Epithelial cell of prostate (primary cell): ENCODE measurements at regions not wholly inside any gene's neighbourhood (a gene's known extent, or its start where the extent isn't known, plus 50 kb on each side); places are given as distances from the start of the nearest gene placed in this dataset.
A peak's percentile ranks its signal among the peaks of the same experiment; 100 is the strongest.
"Not testable (repeated sequence)": the region's sequence is repeated elsewhere in the genome, so short reads cannot be mapped to it uniquely, and the experiment has no call there.

Source experiments
- DNase-seq: peaks from one replicate; pipeline ENCODE4 v3.0.0-alpha.2; 2011; ENCODE audit warnings: low read depth, low spot score
- H3K27ac ChIP-seq: fragments of 450-650 bp; 2 replicates; pipeline ENCODE4 v1.5.1; 2017; ENCODE audit warnings: mild to moderate bottlenecking

DNA sequence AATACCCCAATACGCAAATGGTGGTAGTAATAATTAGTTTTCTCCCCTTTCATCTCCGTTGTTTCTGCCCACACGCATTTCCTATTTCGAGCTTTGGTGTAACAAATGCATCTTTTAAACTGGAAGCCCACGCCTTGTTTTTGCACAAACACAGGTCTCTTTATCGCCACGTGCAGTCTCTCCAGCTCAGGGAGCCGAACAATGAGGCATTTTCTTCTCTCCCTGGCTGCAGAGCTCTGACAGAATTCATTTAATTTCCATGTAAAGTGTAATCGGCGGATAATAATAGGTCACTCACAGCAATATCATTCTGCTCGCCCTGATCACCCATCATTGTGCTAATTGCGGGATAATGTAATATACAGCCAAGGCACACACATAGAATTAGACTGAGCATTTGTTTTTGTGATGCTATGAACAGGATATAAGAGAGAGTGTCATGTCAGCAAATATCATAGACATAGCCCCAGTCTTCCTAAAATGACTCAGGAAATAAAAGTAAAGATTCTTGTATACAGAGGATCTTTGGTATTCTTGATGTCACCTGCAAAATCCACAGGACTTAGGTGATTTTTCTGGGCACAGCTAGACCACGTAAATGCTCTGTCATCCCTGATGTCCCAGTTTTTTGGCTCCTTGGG, 452.6 kb upstream of the CDH11 start:
- DNase-seq: no peak
- H3K27ac ChIP-seq: no peak overlapping the region

DNA sequence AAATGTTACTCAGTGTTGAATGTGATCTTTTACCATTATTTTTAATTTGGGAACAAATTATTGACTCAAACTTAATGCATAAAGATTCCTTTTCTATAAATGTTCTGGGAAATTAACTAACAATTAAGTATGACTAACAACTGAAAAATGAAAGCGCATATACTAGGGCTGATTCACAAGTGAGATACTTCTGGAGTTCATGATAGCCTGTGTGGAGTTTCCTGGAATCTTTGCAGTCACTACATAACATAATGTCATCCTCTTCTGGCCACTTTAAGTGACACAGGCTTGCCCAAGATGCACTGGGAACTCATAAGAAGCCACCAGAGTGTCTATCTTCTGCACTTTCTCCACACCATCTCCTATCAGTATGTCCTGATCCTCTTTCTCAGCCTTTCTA, 450.3 kb upstream of the CDH11 start:
- no peak overlapping the region for H3K27ac ChIP-seq
- peak; percentile 27 for DNase-seq

DNA sequence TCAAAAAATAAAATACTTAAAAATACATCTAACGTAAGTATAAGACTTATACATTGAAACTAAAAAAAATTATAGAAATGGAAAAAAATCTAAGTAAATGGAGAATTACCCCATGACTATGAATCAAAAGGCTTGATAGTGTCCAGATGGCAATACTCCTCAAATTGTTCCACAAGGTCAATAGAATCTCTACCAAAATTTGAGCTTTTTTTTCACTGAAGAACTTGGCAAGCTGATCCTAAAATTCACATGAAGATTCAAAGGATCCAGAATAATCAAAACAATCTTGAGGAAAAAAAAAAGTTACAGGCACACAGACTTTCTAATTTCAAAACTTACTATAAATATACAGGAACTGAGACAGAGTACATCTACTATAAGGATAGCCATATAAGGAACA, 448.4 kb upstream of the CDH11 start:
- DNase-seq: no peak

DNA sequence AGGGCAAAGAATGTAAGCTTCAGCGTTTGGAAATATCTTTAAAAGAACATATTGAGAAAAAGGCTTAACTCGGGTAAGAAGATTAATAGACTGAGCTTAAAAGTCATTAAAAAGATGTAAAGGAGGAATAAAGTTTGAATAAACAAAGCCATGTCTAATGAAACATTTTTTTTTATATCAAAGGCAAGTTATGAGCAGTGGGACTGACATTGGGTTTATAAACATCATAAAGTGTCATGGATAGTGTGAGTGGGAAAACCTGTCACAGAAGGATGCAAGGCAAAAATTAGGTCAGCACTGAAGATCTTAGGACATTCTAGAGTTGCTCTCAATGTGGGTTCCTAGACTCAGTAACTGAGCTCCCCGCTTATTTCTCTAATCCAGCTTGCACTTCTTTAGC, 438.0 kb upstream of the CDH11 start:
- DNase-seq: no peak
- no peak overlapping the region for H3K27ac ChIP-seq

More for the DNA sequence above, 448.4 kb upstream of the CDH11 start:
- no peak overlapping the region for H3K27ac ChIP-seq

DNA sequence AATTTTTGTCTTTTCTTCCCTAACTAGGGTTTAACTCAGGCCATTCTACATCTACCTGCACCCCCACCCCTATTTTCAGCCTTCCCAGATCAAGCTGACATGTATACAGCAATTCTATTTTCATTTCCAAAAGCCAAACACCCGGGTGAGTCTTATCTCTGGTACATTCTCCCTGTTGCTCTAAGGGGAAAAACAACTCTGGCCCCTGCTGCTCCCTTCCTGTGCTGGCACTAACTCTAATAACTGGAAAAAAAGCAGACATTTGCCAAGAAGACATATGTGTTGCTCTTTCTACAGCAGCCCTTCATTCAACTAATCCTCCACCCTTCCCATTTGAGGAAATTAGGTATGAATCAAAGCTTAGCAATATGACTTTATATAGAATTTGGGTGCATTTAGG, 427.8 kb upstream of the CDH11 start:
- DNase-seq, H3K27ac ChIP-seq: not testable (repeated sequence)

DNA sequence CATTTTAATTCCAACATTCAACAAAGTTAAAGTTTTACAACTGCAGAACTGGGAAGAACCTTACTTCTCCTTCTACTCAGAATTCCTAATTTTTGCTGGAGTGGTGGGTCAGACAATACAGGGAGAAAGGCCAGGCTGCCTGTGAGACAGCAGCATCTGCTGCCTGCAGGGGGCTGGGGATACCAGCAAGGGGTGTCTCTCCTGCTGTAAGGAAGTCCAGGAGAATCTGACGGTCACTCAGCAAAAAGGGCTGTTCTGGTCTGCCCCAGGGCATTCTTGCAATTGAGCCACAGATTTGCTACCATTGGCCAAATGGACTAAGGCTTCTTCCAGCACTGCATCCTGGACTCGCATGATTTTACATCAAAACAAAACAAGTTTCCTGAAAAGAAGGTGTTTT, 426.6 kb upstream of the CDH11 start:
- no peak overlapping the region for H3K27ac ChIP-seq
- DNase-seq: no peak

DNA sequence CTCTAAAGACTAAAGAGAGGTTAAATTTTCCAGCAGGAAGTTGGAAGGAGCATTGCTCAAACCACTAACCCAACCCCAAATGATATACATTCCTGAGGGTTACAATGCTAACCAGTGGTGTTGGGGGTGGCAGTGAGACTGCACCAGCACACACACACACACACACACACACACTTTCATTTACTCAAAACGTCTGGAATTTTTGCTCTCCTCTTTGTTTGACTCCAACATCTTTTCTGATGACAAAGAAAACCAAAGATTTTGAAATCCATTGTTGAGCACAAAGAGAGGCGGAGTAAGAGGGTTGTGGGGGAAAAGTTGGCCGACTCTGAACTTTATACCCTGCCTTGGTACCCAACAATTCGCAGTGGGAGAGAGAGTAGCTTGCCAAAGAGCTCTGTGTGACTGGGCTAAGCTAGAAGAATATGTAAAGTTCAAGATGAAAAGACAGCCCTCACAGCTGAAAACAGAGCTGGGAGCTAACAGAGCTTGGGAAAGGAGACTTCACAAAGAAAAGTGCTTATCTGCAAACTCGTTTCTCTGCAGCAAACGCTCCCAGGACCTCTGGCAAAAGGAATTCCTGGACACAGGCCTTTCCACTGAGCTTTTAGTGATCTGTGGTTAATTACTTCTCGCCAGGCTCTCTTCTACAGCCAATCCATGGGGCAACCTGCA, 426.0 kb upstream of the CDH11 start:
- DNase-seq: peak; percentile 33
- peak overlapping the region; percentile 9 for H3K27ac ChIP-seq

DNA sequence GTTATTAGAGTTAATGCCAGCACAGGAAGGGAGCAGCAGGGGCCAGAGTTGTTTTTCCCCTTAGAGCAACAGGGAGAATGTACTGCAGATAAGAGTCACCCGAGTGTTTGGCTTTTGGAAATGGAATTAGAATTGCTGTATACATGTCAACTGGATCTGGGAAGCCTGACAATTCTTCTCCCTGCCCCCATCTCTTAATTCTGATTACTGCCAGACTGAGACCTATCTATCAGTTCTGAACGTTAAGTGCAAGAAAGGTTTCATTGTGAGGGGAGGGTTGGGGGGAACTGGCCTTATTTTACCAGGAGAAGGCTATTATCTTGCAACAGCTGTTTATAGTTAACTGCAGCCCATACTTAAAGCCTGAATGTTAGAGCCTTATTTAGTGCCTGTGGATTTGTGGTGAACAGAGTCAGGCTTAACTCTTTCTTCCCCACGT, 424.5 kb upstream of the CDH11 start:
- H3K27ac ChIP-seq: no peak overlapping the region
- no peak for DNase-seq

DNA sequence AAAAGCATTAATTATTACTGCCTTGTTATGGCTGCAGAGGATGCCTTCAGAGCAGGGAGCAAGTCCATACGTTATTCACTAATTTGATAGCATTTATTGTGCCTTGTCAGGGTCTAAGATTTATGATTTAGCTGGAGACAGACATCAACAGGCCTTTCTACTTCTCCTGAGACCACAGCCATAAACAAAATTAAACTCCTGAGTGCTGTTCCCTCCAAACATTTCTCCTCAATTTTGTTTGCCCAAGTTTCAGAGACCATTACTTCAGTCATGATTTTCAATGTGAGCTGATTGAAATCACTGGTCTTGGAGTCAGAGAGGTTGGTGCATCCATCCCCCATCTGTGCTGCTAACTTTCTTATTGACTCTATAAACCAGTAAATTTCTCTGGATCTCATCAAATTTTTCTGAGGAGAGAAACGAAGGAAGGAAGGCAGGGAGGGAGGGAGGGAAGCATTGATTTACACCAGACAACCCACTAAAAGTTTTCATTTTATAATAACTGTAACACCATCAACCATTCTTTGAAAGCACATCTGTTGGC, 423.6 kb upstream of the CDH11 start:
- no peak overlapping the region for H3K27ac ChIP-seq
- DNase-seq: no peak

DNA sequence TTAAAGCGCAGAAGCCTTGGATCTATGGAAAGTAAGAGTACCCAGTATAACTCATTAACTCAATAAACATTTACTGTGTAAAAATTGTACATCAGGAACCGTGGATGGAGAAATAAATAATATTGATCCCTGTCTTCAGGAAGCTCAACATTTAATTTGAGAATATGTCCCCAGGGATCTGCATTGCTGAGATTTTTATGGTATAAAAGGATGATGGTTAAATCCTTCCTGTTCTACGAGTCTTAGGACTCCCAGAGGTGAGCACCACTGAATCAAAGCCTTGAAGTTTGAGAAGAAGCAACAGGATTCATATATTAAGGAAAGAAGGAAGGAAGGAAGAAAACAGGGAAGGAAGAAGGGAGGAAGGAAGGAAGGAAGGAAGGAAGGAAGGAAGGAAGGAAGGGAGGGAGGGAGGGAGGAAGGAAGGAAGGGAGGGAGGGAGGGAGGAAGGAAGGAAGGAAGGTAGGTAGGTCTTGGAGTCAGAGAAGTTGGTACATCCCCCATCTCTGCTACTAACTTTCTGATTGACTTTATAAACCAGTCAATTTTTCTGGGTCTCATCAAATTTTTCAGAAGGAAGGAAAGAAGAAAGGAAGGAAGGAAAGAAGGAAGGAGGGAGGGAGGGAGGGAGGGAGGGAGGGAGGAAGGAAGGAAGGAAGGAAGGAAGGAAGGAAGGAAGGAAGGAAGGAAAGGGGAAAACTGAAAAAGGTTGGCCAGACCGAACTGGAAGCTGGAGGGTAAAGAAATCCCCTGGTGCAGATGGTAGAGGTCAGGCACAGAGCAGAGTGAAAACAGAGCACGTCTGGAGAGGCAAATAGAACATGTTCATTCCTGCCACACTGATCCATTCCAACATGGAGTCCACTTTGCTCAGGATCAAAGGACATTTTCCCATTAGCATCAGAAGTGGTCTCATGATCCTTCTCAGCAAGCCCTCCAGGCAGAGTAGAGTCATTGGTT, 422.2 kb upstream of the CDH11 start:
- no peak for DNase-seq
- H3K27ac ChIP-seq: no peak overlapping the region

DNA sequence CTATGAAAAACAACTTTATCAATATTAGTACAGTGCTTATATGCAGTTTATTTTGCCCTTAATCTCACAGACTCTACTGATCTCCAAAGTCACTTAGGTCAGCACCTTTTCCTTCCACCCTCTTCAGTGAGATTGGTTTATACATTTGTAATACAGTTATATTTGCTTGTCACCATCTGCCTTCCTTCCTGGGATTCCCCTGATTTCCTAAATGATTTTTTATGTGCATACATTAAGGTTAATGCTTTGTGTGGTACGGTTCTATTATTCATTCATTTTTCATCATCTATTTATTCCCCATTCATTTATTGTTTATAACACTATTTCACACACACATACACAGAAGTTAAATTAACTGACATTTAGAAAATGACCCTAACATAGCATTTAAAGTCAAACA, 419.8 kb upstream of the CDH11 start:
- no peak overlapping the region for H3K27ac ChIP-seq
- DNase-seq: no peak

DNA sequence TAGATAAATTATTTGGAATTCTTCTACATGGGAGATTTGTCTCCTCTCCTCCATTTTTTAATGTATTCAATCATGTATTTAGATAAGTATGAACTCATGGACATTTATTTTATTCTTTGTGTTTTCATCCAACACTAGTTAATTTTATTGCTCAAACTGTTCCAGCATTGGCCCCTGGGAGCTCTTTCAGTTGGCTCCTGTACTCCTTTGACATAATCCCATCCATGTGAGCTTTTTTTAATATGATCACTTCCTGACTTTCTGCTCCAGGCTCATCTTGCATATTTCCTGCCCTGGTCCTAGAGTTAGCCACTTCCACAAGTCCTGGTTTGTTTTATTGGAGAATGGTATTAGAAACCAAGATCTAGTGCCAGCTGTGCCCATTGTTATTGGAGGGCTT, 419.0 kb upstream of the CDH11 start:
- no peak overlapping the region for H3K27ac ChIP-seq
- DNase-seq: no peak

DNA sequence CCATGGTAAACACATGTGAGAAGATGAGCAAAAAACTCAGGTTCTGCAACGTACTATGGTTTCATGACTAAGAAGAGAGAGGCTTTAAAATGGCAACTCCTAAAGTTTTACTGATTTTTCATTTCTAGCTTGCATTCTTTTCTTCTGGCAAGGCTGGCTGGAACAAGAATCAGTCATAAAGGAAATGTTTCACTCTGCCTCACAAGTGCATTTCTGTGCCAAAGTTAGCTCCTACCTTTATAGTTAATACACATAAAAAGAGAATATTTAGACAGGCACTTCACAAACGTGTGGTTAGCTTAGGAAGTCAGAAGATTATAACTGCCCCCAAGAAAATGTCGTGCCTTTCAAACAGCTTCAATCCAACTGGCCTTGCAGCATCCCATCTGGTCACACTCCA, 417.1 kb upstream of the CDH11 start:
- DNase-seq: no peak
- H3K27ac ChIP-seq: no peak overlapping the region

DNA sequence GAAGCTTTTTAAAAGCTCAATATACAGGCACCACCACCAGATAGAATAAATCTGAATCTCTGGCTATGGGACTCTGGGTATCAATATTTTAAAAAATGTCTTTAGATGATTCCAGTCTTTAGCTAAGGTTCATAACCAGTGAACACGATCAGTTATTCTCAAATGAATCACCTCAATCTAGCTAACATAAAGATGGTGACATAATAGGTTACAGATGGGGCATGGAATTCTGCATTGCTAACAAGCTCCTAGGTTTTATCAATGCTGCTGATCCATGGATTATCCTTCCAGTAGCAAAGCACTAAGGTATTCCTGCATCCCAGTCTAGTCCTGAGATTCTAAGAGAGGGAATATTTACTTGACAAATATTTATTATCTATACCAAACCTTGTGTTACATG, 415.5 kb upstream of the CDH11 start:
- H3K27ac ChIP-seq: no peak overlapping the region
- no peak for DNase-seq

DNA sequence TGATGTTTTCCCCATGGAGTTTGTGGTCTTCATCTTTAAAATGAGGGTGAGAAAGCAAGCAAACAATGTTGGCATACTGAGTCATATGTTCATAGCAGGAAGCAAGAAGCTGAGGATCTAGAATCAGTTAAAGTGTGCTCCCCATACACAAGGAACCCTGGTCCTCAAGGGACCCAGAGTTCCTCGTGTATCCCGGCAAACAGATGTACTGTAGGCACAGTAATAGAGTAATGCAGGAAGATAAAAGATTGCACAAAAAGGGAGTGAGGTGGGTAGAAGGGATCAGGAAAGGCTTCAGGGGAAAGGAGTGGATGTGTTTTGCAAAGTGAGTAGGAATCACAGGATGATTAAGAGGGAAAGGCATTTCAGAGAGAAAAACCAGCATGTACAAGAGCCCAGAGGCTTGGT, 412.3 kb upstream of the CDH11 start:
- DNase-seq: no peak
- peak overlapping the region; percentile 35 for H3K27ac ChIP-seq

DNA sequence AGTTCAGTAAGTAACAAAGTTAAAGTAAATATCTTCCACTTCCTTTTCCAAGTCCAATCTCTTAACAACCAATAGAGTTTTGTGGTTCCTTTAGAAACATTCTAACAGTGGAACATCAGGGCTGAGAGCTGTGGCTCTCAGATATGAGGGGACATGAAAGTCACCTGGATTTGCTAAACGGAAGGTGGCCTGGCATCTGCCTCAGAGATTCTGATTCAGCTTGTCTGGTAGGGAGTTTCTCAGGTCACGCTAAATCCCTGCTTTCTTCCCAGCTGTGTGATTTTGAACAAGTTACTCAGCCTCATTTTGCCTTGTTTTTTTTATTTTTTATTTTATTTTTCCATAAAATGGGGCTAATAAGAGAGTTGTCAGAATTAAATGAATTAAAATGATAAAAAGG, 411.0 kb upstream of the CDH11 start:
- H3K27ac ChIP-seq: no peak overlapping the region

DNA sequence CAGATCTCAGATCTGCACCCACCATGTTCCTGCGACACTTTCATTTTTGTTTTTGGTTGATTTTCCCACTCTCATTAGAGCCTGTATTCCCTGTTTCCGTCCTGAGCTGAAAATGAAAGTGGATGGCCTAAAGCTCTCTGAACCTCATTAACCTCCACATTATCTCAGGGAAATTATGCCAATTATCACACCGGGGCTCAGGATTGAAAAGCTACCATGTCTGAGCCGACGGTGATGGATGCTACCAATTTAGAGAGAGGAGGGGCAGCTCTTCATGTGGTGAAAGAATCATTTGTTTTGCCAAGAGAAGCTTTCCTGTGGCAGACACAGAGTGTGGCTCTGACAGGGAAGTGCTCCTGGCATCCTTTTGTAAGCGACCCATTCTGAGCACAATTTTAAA, 410.4 kb upstream of the CDH11 start:
- no peak for DNase-seq
- no peak overlapping the region for H3K27ac ChIP-seq

More for the DNA sequence above, 411.0 kb upstream of the CDH11 start:
- DNase-seq: no peak

DNA sequence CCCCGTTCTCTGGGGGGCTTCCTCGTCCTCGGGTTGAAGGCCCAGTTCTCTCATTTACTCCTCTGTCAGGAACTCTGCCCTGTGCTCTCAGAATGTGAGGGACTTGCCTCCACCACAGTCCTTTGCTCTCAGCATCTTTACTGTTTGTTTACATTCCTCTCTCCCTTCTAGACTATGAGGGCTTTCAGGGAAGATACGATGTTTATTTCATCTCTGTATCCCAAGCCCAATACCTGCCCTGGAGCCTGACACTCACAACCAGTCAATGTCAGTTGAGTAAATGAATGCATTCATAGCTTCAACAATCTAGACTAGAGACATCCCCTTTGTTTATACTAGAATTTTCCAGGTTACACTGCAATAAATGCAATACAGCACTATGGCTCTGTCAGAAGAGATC, 409.6 kb upstream of the CDH11 start:
- DNase-seq: no peak
- H3K27ac ChIP-seq: no peak overlapping the region

DNA sequence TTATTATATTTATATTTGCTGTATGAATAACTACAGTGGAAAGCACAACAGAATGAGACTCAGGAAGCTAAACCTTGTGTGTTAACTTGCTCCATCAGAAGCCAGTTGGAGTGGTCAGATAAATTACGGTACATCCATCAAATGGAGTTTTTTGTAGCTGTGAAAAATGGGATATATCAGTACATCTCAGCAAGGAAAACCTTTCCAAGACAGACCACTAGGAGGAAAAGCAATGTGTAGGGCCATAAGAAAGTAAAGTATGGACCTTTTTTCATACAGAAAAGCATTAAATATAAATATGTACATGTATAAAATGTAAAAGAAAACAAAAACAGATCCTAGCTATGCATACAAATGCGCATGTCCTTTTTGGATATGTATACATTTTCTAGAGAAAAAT, 403.8 kb upstream of the CDH11 start:
- DNase-seq: no peak
- H3K27ac ChIP-seq: no peak overlapping the region

DNA sequence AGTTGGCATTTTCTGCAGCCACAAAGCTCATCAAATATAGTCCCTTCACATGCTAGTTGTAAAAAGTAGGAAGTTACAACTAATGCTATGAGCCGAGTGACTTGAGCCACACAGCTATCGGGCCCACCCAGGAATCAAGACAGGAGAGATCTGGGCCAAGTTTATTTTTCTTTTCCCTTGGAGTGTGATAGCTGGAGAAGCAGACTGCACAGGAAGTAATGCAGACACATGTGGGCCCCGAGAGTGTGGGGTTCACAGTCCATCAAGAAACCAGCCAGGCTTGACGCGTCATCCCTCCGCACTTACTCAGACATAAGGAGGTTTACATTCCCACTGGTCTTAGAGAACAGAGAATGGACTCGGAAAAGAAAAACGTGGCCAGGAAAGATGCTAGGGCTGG, 403.1 kb upstream of the CDH11 start:
- DNase-seq: no peak
- H3K27ac ChIP-seq: no peak overlapping the region

DNA sequence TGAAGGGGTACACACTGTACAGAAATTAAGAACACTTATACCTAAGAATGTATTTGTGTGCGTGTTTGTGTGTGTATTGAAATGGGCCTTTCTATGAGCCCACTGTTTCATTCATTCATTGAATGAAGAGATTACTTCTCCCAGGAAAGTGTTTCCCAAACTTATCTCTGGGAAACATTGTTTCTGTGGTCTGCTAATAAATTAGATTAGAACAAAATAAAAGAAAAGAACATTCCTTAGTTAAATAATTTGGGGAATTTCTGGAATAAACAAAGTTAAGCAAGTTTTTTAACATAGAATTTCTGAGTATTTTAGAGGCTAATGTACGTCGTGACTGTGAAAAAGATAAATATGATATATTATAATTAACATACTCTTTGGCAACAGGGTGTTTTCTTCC, 402.4 kb upstream of the CDH11 start:
- no peak for DNase-seq
- no peak overlapping the region for H3K27ac ChIP-seq
